ENCODE measurements at regions not wholly inside any gene's neighbourhood (a gene's known extent, or its start where the extent isn't known, plus 50 kb on each side); places are given as distances from the start of the nearest gene placed in this dataset.

DNA sequence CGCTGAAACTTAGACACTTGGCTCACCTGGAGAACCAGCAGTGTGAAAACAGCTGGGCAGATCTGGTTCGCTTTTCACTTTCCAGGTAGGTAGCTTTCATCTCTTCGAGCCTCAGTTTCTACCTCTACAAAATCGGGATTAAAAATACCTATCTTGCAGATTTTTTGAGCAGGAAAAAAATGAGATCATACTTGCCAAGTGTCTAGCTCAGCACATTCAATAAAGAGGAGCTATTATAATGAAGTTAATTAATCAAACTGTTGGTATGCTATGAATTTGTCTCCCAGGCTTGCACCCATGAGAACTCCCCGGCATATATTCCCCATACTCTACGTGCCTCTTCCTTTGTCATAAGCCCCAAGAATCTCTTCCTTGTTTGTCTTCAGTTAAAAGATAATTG, 158.6 kb upstream of the LDB2 start:
- ChIA-PET POLR2A (ENCODE audit: unreplicated experiment) (no interaction called here), CTCF (no interaction called here)
- Histone ChIP-seq H3K36me3 (ENCODE audit: low read depth, low read length) (no peaks in the 10 kb centered on the region), H3K4me2 (ENCODE audit: low read length) (no peak overlapping the region), H3K9me2 (replicated peaks; ENCODE audit: low read length) (no peaks in the 10 kb centered on the region), H3K79me2 (ENCODE audit: low read length) (no peaks in the 10 kb centered on the region), H2AFZ (ENCODE audit: low read length) (no peak overlapping the region), H3K27me3 (ENCODE audit: low read length) (peaks cover 14% of the 10 kb centered on the region), H3K9me3 (ENCODE audit: low read length) (no peaks in the 10 kb centered on the region), H3K4me1 (ENCODE audit: insufficient read depth, low read length) (no peaks in the 10 kb centered on the region), H3K9ac (ENCODE audit: low read length) (no peak overlapping the region), H4K20me1 (ENCODE audit: low read length) (no peaks in the 10 kb centered on the region), H3K4me3 (ENCODE audit: low read length) (no peak overlapping the region), H3F3A (ENCODE audit: low read length, unreplicated experiment) (no peaks in the 10 kb centered on the region), H3K27ac (ENCODE audit: low read length) (no peak overlapping the region)
- intact Hi-C loops (cut with micrococcal nuclease) = no loop called here
- BruUV-seq (replicated peaks) = no TSS peak
- no peak for DNase-seq
- no peak for ATAC-seq
- no peak for TF ChIP-seq EZH2 (IDR thresholded peaks at IDR 0.05; ENCODE audit: low read length, unreplicated experiment)

DNA sequence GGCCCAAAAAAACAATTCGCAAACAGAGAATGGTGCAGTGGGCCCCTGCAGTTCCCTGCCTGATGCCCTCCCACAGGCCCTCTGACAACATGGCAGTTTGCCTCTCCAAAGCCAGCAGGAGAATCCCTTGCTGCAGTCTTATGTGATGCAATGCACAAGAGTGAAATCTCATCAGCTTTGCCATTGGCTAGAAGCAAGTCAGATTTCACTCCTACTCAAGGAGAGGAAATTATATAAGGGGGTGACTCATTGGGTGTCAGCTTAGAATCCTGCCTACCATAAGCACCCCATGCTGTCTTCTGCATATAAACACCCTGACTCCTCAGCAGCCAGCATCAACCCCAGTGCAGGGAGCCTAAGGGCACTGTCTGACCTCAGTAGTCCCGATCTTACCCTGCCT, 157.3 kb upstream of the LDB2 start:
- Histone ChIP-seq H3F3A (ENCODE audit: low read length, unreplicated experiment) (no peaks in the 10 kb centered on the region), H3K9me3 (ENCODE audit: low read length) (no peaks in the 10 kb centered on the region), H3K4me2 (ENCODE audit: low read length) (no peak overlapping the region), H3K4me1 (ENCODE audit: insufficient read depth, low read length) (no peaks in the 10 kb centered on the region), H3K4me3 (ENCODE audit: low read length) (no peak overlapping the region), H2AFZ (ENCODE audit: low read length) (no peak overlapping the region), H3K9me2 (replicated peaks; ENCODE audit: low read length) (no peaks in the 10 kb centered on the region), H3K9ac (ENCODE audit: low read length) (no peak overlapping the region), H3K27ac (ENCODE audit: low read length) (no peak overlapping the region), H4K20me1 (ENCODE audit: low read length) (no peaks in the 10 kb centered on the region), H3K27me3 (ENCODE audit: low read length) (peaks cover 14% of the 10 kb centered on the region), H3K36me3 (ENCODE audit: low read depth, low read length) (no peaks in the 10 kb centered on the region), H3K79me2 (ENCODE audit: low read length) (no peaks in the 10 kb centered on the region)
- intact Hi-C loops (cut with micrococcal nuclease) = no loop called here
- no TSS peak for BruUV-seq (replicated peaks)
- ATAC-seq (no peak), DNase-seq (no peak)
- ChIA-PET POLR2A (ENCODE audit: unreplicated experiment) (no interaction called here), CTCF (no interaction called here)
- TF ChIP-seq EZH2phosphoT487 (IDR thresholded peaks at IDR 0.05; ENCODE audit: borderline replicate concordance, low read length) = no peak
- TF ChIP-seq, protein P1, sequence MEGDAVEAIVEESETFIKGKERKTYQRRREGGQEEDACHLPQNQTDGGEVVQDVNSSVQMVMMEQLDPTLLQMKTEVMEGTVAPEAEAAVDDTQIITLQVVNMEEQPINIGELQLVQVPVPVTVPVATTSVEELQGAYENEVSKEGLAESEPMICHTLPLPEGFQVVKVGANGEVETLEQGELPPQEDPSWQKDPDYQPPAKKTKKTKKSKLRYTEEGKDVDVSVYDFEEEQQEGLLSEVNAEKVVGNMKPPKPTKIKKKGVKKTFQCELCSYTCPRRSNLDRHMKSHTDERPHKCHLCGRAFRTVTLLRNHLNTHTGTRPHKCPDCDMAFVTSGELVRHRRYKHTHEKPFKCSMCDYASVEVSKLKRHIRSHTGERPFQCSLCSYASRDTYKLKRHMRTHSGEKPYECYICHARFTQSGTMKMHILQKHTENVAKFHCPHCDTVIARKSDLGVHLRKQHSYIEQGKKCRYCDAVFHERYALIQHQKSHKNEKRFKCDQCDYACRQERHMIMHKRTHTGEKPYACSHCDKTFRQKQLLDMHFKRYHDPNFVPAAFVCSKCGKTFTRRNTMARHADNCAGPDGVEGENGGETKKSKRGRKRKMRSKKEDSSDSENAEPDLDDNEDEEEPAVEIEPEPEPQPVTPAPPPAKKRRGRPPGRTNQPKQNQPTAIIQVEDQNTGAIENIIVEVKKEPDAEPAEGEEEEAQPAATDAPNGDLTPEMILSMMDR (conservative IDR thresholded peaks at IDR 0.05; ENCODE audit: low read depth, low read length) = no peak
- TF ChIP-seq EZH2 (IDR thresholded peaks at IDR 0.05; ENCODE audit: low read length, unreplicated experiment) = no peak

DNA sequence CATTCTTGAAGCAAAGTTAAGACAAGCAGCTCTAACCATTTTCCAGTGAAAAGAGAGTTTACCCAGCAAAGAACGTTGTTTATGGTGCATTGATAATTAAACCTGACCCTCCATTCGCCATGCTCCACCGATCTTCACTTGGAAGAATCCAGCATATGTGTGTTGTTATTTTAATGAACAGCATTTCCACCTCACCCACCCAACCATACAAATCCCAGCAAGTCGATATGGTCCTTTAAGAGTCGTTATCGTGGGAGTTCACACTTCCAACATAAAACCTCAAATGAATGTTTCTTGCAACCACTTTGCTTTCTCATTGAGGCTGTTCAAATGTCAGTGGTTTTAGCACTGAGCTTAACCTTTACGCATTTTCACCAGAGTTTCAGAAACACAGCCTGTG, 147.4 kb upstream of the LDB2 start:
- no TSS peak for BruUV-seq (replicated peaks)
- TF ChIP-seq EZH2 (IDR thresholded peaks at IDR 0.05; ENCODE audit: low read length, unreplicated experiment) = no peak
- TF ChIP-seq, protein P1 (conservative IDR thresholded peaks at IDR 0.05; ENCODE audit: low read depth, low read length) = no peak
- TF ChIP-seq EZH2phosphoT487 (IDR thresholded peaks at IDR 0.05; ENCODE audit: borderline replicate concordance, low read length) = no peak
- DNase-seq (no peak), ATAC-seq (no peak)
- Histone ChIP-seq H3F3A (ENCODE audit: low read length, unreplicated experiment) (no peaks in the 10 kb centered on the region), H3K79me2 (ENCODE audit: low read length) (no peaks in the 10 kb centered on the region), H3K27ac (ENCODE audit: low read length) (no peak overlapping the region), H3K9me2 (replicated peaks; ENCODE audit: low read length) (no peaks in the 10 kb centered on the region), H4K20me1 (ENCODE audit: low read length) (no peaks in the 10 kb centered on the region), H3K4me1 (ENCODE audit: insufficient read depth, low read length) (no peaks in the 10 kb centered on the region), H2AFZ (ENCODE audit: low read length) (no peak overlapping the region), H3K4me3 (ENCODE audit: low read length) (no peak overlapping the region), H3K9me3 (ENCODE audit: low read length) (no peaks in the 10 kb centered on the region), H3K4me2 (ENCODE audit: low read length) (no peak overlapping the region), H3K36me3 (ENCODE audit: low read depth, low read length) (no peaks in the 10 kb centered on the region), H3K9ac (ENCODE audit: low read length) (no peak overlapping the region), H3K27me3 (ENCODE audit: low read length) (no peaks in the 10 kb centered on the region)
- POLR2A ChIA-PET (ENCODE audit: unreplicated experiment) = no interaction called here
- CTCF ChIA-PET = no interaction called here
- intact Hi-C loops (cut with micrococcal nuclease) = no loop called here
